ENCODE measurements at regions not wholly inside any gene's neighbourhood (a gene's known extent, or its start where the extent isn't known, plus 50 kb on each side); places are given as distances from the start of the nearest gene placed in this dataset.

- TF ChIP-seq POLR2AphosphoS5 (IDR thresholded peaks at IDR 0.05; ENCODE audit: low read depth, low read length) (no peak), CTCF (IDR thresholded peaks at IDR 0.05) (no peak), REST (IDR thresholded peaks at IDR 0.05; ENCODE audit: insufficient read depth in 1 of 2, low read depth in 2 of 2, low read length in 1 of 2) (no peak)
Observed at GRCh38 chrX:124229374-124229773, 103.1 kb upstream of the TEX13D start.
